ENCODE measurements at regions not wholly inside any gene's neighbourhood (a gene's known extent, or its start where the extent isn't known, plus 50 kb on each side); places are given as distances from the start of the nearest gene placed in this dataset.

GRCh38 chr2:20111311-20112131 is 60.1 kb upstream of the LAPTM4A start:
- no peak for DNase-seq (ENCODE audit: extremely low read depth, low read depth, low spot score)

GRCh38 chr2:20110876-20111275 is 59.4 kb upstream of the LAPTM4A start:
- no peak for DNase-seq (ENCODE audit: extremely low read depth, low read depth, low spot score)

- no peak for DNase-seq (ENCODE audit: extremely low read depth, low read depth, low spot score)
Observed at GRCh38 chr2:20110383-20110782, 59.0 kb upstream of the LAPTM4A start.

GRCh38 chr2:20108655-20109396 is 57.4 kb upstream of the LAPTM4A start:
- no peak for DNase-seq (ENCODE audit: extremely low read depth, low read depth, low spot score)

- no peak for DNase-seq (ENCODE audit: extremely low read depth, low read depth, low spot score)
Observed at GRCh38 chr2:20107776-20108175, 56.3 kb upstream of the LAPTM4A start.

GRCh38 chr2:20107352-20107751 is 55.9 kb upstream of the LAPTM4A start:
- DNase-seq (ENCODE audit: extremely low read depth, low read depth, low spot score) = no peak

- no peak for DNase-seq (ENCODE audit: extremely low read depth, low read depth, low spot score)
Observed at GRCh38 chr2:20106746-20107145, 55.3 kb upstream of the LAPTM4A start.

GRCh38 chr2:20104900-20105545 is 53.6 kb upstream of the LAPTM4A start:
- no peak for DNase-seq (ENCODE audit: extremely low read depth, low read depth, low spot score)

- DNase-seq (ENCODE audit: extremely low read depth, low read depth, low spot score) = no peak
Observed at GRCh38 chr2:20103530-20103929, 52.1 kb upstream of the LAPTM4A start.

Data from glomerular endothelial cell (primary cell).